ENCODE measurements at regions not wholly inside any gene's neighbourhood (a gene's known extent, or its start where the extent isn't known, plus 50 kb on each side); places are given as distances from the start of the nearest gene placed in this dataset.

DNA sequence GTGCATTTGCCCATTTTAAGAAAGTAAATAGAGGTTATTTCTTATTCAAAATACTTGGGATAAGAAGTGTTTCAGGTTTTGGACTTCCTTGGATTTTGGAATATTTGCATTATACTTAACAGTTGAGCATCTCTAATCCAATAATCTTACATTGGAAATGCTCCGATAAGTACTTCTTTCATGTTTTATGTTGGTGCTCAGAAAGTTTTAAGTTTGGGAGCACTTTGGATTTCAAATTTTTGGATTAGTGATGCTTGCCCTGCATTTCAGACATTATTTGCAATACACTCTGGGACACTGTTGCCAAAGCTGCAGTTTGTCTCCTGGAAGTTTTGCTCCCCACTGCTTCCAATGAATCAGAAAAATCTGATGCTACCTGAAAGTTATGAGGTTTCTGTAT is 691.9 kb upstream of the SLITRK6 start:
- TF ChIP-seq FOXP2 (optimal IDR thresholded peaks at IDR 0.05; ENCODE audit: borderline replicate concordance, extremely low read depth, extremely low read length, insufficient read depth) (no peak), POLR2AphosphoS5 (IDR thresholded peaks at IDR 0.05; ENCODE audit: low read depth, low read length) (no peak), TAF1 (IDR thresholded peaks at IDR 0.05; ENCODE audit: borderline replicate concordance, insufficient read depth, low read length) (no peak), SIN3A (IDR thresholded peaks at IDR 0.05; ENCODE audit: borderline replicate concordance, insufficient read depth, low read length) (no peak)
- TF ChIP-seq, protein P1, sequence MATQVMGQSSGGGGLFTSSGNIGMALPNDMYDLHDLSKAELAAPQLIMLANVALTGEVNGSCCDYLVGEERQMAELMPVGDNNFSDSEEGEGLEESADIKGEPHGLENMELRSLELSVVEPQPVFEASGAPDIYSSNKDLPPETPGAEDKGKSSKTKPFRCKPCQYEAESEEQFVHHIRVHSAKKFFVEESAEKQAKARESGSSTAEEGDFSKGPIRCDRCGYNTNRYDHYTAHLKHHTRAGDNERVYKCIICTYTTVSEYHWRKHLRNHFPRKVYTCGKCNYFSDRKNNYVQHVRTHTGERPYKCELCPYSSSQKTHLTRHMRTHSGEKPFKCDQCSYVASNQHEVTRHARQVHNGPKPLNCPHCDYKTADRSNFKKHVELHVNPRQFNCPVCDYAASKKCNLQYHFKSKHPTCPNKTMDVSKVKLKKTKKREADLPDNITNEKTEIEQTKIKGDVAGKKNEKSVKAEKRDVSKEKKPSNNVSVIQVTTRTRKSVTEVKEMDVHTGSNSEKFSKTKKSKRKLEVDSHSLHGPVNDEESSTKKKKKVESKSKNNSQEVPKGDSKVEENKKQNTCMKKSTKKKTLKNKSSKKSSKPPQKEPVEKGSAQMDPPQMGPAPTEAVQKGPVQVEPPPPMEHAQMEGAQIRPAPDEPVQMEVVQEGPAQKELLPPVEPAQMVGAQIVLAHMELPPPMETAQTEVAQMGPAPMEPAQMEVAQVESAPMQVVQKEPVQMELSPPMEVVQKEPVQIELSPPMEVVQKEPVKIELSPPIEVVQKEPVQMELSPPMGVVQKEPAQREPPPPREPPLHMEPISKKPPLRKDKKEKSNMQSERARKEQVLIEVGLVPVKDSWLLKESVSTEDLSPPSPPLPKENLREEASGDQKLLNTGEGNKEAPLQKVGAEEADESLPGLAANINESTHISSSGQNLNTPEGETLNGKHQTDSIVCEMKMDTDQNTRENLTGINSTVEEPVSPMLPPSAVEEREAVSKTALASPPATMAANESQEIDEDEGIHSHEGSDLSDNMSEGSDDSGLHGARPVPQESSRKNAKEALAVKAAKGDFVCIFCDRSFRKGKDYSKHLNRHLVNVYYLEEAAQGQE (IDR thresholded peaks at IDR 0.05; ENCODE audit: insufficient read depth in 1 of 2, low read depth in 2 of 2, low read length in 2 of 2) = no peak

DNA sequence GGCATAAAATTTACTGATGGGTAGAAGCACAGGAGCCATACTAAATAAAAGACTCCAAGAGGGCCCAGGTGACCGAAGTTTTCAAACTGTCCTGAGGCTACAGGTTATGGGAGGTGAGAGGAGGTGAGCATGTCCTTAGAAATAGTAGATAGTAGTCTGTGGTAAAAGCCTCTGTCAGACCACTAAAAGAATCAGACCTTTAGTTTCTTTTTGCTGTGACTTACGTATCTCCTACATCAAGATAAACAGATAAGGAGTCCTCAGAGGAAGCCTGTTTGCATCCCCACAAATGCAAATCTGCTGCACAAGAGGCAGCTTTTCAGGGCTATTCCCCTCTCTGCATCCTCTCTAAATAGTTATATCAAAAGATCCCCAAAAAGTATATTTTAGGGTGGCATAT is 711.6 kb upstream of the SLITRK6 start:
- TF ChIP-seq FOXP2 (optimal IDR thresholded peaks at IDR 0.05; ENCODE audit: borderline replicate concordance, extremely low read depth, extremely low read length, insufficient read depth) (no peak), TAF1 (IDR thresholded peaks at IDR 0.05; ENCODE audit: borderline replicate concordance, insufficient read depth, low read length) (no peak)
- TF ChIP-seq, protein P1 (IDR thresholded peaks at IDR 0.05; ENCODE audit: insufficient read depth in 1 of 2, low read depth in 2 of 2, low read length in 2 of 2) = no peak

DNA sequence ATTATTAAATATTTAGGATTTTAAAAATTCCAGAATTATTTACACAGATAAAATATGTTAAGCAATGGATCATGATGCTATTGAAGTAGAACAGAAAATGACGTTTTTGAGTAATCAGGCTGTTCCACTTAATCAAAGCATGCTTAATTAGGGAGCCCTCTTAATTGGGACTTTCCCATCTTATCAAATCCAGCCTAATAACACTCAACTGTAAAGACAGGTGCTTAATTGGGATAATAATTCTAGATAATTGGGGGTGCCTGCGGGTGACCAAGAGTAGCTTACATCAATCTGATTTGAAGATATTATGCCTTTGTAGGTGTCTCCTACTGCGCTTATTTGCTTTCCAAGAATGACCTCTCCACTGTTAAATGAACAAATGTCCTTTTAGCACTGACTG is 742.2 kb upstream of the SLITRK6 start:
- TF ChIP-seq SIN3A (IDR thresholded peaks at IDR 0.05; ENCODE audit: borderline replicate concordance, insufficient read depth, low read length) (no peak), FOXP2 (optimal IDR thresholded peaks at IDR 0.05; ENCODE audit: borderline replicate concordance, extremely low read depth, extremely low read length, insufficient read depth) (no peak), TAF1 (IDR thresholded peaks at IDR 0.05; ENCODE audit: borderline replicate concordance, insufficient read depth, low read length) (no peak)

DNA sequence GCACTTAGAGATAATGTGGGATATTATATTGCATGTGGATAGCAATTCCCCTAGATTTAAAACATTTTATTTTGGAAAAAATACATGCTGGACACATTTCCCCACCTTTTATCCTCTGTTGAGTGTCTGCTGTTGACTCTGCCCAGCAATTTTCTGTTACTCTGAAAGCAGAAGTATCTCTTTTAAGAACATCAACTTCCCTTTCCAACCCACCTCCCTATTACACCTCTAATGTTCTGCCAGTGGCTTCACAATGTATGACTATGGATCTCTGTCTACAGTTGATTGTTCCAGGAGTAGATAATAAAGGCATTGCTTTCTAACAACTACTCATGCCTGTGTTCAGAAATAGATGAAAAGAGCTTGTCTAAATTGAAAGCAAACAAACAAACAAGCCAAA is 754.8 kb upstream of the SLITRK6 start:
- TF ChIP-seq POLR2AphosphoS5 (IDR thresholded peaks at IDR 0.05; ENCODE audit: low read depth, low read length) (no peak), SIN3A (IDR thresholded peaks at IDR 0.05; ENCODE audit: borderline replicate concordance, insufficient read depth, low read length) (no peak), FOXP2 (optimal IDR thresholded peaks at IDR 0.05; ENCODE audit: borderline replicate concordance, extremely low read depth, extremely low read length, insufficient read depth) (no peak), TAF1 (IDR thresholded peaks at IDR 0.05; ENCODE audit: borderline replicate concordance, insufficient read depth, low read length) (no peak)
- TF ChIP-seq, protein P1 (IDR thresholded peaks at IDR 0.05; ENCODE audit: insufficient read depth in 1 of 2, low read depth in 2 of 2, low read length in 2 of 2) = no peak

DNA sequence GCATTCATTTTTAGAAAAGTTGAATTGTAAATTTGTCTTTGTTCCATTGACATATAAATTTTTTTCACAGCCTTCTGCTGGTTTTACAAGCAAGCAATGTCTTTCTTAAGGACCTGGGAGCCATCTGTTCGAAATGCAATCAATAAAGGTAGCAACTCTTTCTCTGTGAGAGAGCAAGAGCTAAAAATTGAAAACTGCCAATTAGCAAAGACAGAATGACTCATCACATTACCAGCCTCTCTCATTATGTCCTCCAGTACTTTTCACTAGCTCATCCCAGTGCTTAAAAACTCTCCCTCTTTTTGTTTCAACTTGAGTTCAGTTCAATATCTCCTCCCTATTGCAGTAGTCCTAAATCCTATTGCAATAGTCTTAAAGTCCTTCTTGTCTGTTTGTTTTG is 760.7 kb upstream of the SLITRK6 start:
- no peak for TF ChIP-seq POLR2AphosphoS5 (IDR thresholded peaks at IDR 0.05; ENCODE audit: low read depth, low read length)
- TF ChIP-seq SIN3A (IDR thresholded peaks at IDR 0.05; ENCODE audit: borderline replicate concordance, insufficient read depth, low read length) = no peak
- TF ChIP-seq, protein P1 (IDR thresholded peaks at IDR 0.05; ENCODE audit: insufficient read depth in 1 of 2, low read depth in 2 of 2, low read length in 2 of 2) = no peak
- TF ChIP-seq TAF1 (IDR thresholded peaks at IDR 0.05; ENCODE audit: borderline replicate concordance, insufficient read depth, low read length) = no peak
- no peak for TF ChIP-seq FOXP2 (optimal IDR thresholded peaks at IDR 0.05; ENCODE audit: borderline replicate concordance, extremely low read depth, extremely low read length, insufficient read depth)
